Activated B cell treated with CpG ODN at 0.5 μM for 24 hours (primary cell): ENCODE measurements at regions not wholly inside any gene's neighbourhood (a gene's known extent, or its start where the extent isn't known, plus 50 kb on each side); places are given as distances from the start of the nearest gene placed in this dataset.

Experiments
- ATAC-seq: fragments of 200-7000 bp; cut with Tn5 transposase; one replicate; pipeline ENCODE4 v1.10.0; 2021; ENCODE audit warnings: low read depth, mild to moderate bottlenecking, moderate library complexity
- CTCF ChIA-PET: fragments of 350-600 bp; sonication (Branson Sonifier 250); formaldehyde crosslinking; loops from one replicate; lab custom pipeline; 2021; ENCODE audit warnings: antibody characterized with exemption; lab: Charles Lee
- POLR2A ChIA-PET: fragments of 350-600 bp; sonication (Branson Sonifier 250); formaldehyde crosslinking; loops from one replicate; lab custom pipeline; 2021; ENCODE audit warnings: antibody characterized with exemption; lab: Charles Lee
- DNase-seq: peaks from one replicate; pipeline ENCODE4 v3.0.0; 2022
- H3K27ac Mint-ChIP-seq: one replicate; pipeline ENCODE4 v1.8.0; 2020; ENCODE audit warnings: mixed read lengths
- H3K27me3 Mint-ChIP-seq: one replicate; pipeline ENCODE4 v1.8.0; 2021; ENCODE audit warnings: mixed read lengths
- H3K36me3 Mint-ChIP-seq: one replicate; pipeline ENCODE4 v1.8.0; 2021; ENCODE audit warnings: low read depth, mixed read lengths
- H3K4me1 Mint-ChIP-seq: one replicate; pipeline ENCODE4 v1.8.0; 2021; ENCODE audit warnings: mixed read lengths
- H3K4me3 Mint-ChIP-seq: one replicate; pipeline ENCODE4 v1.8.0; 2020; ENCODE audit warnings: mild to moderate bottlenecking, mixed read lengths
- H3K9me3 Mint-ChIP-seq: one replicate; pipeline ENCODE4 v1.8.0; 2020; ENCODE audit warnings: mixed read lengths
- intact Hi-C: fragments of 100-400 bp; cut with micrococcal nuclease; formaldehyde crosslinking; loops from one replicate; pipeline ENCODE4 v1.15.1; 2024
- TF ChIP-seq, protein P1 (sequence below): fragments of 200-600 bp; IDR thresholded peaks from one replicate; pipeline ENCODE4 v1.8.0; 2022; ENCODE audit warnings: antibody characterized with exemption, mild to moderate bottlenecking

- ChIA-PET POLR2A (no interaction called here), CTCF (no interaction called here)
- TF ChIP-seq, protein P1, sequence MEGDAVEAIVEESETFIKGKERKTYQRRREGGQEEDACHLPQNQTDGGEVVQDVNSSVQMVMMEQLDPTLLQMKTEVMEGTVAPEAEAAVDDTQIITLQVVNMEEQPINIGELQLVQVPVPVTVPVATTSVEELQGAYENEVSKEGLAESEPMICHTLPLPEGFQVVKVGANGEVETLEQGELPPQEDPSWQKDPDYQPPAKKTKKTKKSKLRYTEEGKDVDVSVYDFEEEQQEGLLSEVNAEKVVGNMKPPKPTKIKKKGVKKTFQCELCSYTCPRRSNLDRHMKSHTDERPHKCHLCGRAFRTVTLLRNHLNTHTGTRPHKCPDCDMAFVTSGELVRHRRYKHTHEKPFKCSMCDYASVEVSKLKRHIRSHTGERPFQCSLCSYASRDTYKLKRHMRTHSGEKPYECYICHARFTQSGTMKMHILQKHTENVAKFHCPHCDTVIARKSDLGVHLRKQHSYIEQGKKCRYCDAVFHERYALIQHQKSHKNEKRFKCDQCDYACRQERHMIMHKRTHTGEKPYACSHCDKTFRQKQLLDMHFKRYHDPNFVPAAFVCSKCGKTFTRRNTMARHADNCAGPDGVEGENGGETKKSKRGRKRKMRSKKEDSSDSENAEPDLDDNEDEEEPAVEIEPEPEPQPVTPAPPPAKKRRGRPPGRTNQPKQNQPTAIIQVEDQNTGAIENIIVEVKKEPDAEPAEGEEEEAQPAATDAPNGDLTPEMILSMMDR: no peak
- H3K4me1 Mint-ChIP-seq: no peaks in the 10 kb centered on the region
- DNase-seq (no peak), ATAC-seq (no peak)
- no peaks in the 10 kb centered on the region for H3K36me3 Mint-ChIP-seq
- H3K27me3 Mint-ChIP-seq: no peaks in the 10 kb centered on the region
- H3K9me3 Mint-ChIP-seq: no peaks in the 10 kb centered on the region
- intact Hi-C loops: no loop called here
- no peak overlapping the region for H3K27ac Mint-ChIP-seq
- H3K4me3 Mint-ChIP-seq: no peak overlapping the region
Measured at GRCh38 chr1:233549404-233549803, 64.5 kb upstream of the KCNK1 start.

- TF ChIP-seq, protein P1: no peak
- no peak overlapping the region for H3K27ac Mint-ChIP-seq
- no peaks in the 10 kb centered on the region for H3K36me3 Mint-ChIP-seq
- ChIA-PET POLR2A (no interaction called here), CTCF (no interaction called here)
- H3K9me3 Mint-ChIP-seq: no peaks in the 10 kb centered on the region
- no peak overlapping the region for H3K4me3 Mint-ChIP-seq
- H3K27me3 Mint-ChIP-seq: no peaks in the 10 kb centered on the region
- ATAC-seq (no peak), DNase-seq (no peak)
- H3K4me1 Mint-ChIP-seq: no peaks in the 10 kb centered on the region
- intact Hi-C loops: no loop called here
Measured at GRCh38 chr1:233549917-233550316, 64.0 kb upstream of the KCNK1 start.

GRCh38 chr1:233554037-233554436 lies 59.9 kb upstream of the KCNK1 start:
- CTCF ChIA-PET: no interaction called here
- Mint-ChIP-seq H3K27me3 (no peaks in the 10 kb centered on the region), H3K27ac (no peak overlapping the region), H3K4me1 (no peaks in the 10 kb centered on the region), H3K4me3 (no peak overlapping the region), H3K9me3 (no peaks in the 10 kb centered on the region), H3K36me3 (no peaks in the 10 kb centered on the region)
- intact Hi-C loops: no loop called here
- DNase-seq (no peak), ATAC-seq (no peak)
- POLR2A ChIA-PET: no interaction called here
- TF ChIP-seq, protein P1: no peak

DNA sequence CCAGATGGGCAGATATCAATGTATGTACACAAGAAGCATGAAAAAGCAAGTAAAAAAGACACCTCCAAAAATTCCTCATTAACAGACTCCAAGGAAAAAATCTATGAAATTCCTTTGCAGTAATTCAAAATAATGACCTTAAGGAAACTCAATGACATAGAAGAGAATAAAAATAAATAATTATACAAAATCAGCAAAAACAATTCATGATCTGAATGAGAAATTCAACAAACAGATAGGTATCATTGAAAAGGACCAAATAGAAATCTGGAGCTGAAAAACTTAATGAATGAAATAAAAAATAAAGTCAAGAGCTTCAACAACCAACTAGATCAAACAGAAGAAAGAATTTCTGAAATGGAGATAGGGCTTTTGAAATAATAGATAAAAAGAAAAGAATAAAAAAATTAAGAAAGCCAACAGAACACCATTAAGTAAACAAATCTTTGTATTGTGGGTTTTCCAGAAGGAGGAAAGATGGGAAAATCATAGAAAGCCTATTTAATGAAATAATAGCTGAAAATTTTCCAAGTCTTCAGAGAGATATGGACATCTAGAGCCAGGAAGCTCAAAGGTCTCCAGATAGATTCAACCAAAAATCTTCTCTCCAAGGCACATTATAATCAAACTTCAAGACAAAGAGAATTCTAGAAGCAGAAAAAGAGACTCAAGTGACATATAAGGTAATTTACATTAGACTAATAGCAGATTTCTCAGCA lies 52.0 kb upstream of the KCNK1 start:
- no peaks in the 10 kb centered on the region for H3K27me3 Mint-ChIP-seq
- H3K4me3 Mint-ChIP-seq: no peak overlapping the region
- no peaks in the 10 kb centered on the region for H3K4me1 Mint-ChIP-seq
- TF ChIP-seq, protein P1: no peak
- intact Hi-C loops: no loop called here
- ATAC-seq: no peak
- no peak for DNase-seq
- no peak overlapping the region for H3K27ac Mint-ChIP-seq
- H3K36me3 Mint-ChIP-seq: no peaks in the 10 kb centered on the region
- ChIA-PET POLR2A (no interaction called here), CTCF (no interaction called here)
- peaks cover 20% of the 10 kb centered on the region for H3K9me3 Mint-ChIP-seq
